Fibroblast of pulmonary artery (primary cell): ENCODE measurements at regions not wholly inside any gene's neighbourhood (a gene's known extent, or its start where the extent isn't known, plus 50 kb on each side); places are given as distances from the start of the nearest gene placed in this dataset.

Experiments
- DNase-seq: peaks from one replicate; pipeline ENCODE4 v3.0.0-alpha.2; 2010; ENCODE audit warnings: low read depth
- H3K4me3 ChIP-seq: replicated peaks from 2 replicates; pipeline ENCODE4 v1.5.1; 2011; ENCODE audit warnings: low read depth, mild to moderate bottlenecking, control low read depth, low read length, moderate library complexity
- TF ChIP-seq, protein P1 (sequence below): IDR thresholded peaks from 2 replicates; pipeline ENCODE4 v1.5.1; 2011; ENCODE audit warnings: mild to moderate bottlenecking, control low read depth, low read length, inconsistent platforms; ENCODE audit errors: missing control alignments

GRCh38 chr10:4720463-4720862 is 105.5 kb upstream of the AKR1E2 start:
- peak; percentile 34 for DNase-seq
- H3K4me3 ChIP-seq = no peak overlapping the region
- TF ChIP-seq, protein P1, sequence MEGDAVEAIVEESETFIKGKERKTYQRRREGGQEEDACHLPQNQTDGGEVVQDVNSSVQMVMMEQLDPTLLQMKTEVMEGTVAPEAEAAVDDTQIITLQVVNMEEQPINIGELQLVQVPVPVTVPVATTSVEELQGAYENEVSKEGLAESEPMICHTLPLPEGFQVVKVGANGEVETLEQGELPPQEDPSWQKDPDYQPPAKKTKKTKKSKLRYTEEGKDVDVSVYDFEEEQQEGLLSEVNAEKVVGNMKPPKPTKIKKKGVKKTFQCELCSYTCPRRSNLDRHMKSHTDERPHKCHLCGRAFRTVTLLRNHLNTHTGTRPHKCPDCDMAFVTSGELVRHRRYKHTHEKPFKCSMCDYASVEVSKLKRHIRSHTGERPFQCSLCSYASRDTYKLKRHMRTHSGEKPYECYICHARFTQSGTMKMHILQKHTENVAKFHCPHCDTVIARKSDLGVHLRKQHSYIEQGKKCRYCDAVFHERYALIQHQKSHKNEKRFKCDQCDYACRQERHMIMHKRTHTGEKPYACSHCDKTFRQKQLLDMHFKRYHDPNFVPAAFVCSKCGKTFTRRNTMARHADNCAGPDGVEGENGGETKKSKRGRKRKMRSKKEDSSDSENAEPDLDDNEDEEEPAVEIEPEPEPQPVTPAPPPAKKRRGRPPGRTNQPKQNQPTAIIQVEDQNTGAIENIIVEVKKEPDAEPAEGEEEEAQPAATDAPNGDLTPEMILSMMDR = no peak

GRCh38 chr10:4719671-4720070 is 106.3 kb upstream of the AKR1E2 start:
- no peak for DNase-seq
- H3K4me3 ChIP-seq = no peak overlapping the region
- TF ChIP-seq, protein P1 = no peak

DNA sequence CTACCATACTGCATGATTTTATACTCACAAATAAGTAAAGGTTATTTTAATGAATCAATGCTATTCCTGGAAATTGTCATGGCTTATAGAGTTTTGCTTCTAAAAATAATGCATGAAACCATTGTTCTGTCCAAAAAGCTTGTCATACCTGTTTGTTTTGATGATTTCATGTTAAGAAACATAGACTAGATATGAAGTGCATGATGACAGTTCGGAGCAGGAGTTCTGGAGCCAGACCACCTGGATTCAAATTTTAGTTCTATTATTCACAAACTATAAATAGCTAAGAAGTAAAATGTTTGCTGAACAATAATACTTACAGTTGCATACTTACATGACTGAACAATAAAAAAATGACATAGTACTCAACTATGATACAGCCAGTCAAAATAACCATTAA is 107.0 kb upstream of the AKR1E2 start:
- DNase-seq = peak; percentile 33
- TF ChIP-seq, protein P1 = no peak
- no peak overlapping the region for H3K4me3 ChIP-seq

- DNase-seq = no peak
- TF ChIP-seq, protein P1 = no peak
- H3K4me3 ChIP-seq = no peak overlapping the region
These were observed 107.5 kb upstream of the AKR1E2 start for GRCh38 chr10:4718544-4718943.

DNA sequence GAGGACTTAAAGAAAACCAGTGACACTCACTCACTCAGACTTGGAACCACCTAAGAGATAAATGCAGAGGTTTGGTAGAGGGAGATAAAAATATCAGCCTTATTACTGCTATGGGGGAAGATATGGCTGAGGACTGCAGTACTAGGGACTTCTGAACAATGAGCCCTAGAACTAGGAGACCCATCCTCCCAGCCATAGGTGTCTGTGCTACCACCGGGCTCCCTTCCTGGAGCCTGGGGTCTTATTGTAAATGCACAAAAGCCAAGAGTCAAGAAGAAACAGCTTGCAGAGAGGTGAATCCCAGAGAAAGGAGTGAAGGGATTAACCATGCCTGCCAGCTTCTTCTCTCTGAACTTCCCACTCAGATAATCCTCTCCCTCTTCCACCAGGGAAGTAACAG is 108.3 kb upstream of the AKR1E2 start:
- TF ChIP-seq, protein P1 = no peak

GRCh38 chr10:4710858-4711257 is 115.1 kb upstream of the AKR1E2 start:
- TF ChIP-seq, protein P1 = no peak
- H3K4me3 ChIP-seq = no peak overlapping the region
- DNase-seq = no peak

More for the DNA sequence above, 108.3 kb upstream of the AKR1E2 start:
- no peak overlapping the region for H3K4me3 ChIP-seq
- no peak for DNase-seq

DNA sequence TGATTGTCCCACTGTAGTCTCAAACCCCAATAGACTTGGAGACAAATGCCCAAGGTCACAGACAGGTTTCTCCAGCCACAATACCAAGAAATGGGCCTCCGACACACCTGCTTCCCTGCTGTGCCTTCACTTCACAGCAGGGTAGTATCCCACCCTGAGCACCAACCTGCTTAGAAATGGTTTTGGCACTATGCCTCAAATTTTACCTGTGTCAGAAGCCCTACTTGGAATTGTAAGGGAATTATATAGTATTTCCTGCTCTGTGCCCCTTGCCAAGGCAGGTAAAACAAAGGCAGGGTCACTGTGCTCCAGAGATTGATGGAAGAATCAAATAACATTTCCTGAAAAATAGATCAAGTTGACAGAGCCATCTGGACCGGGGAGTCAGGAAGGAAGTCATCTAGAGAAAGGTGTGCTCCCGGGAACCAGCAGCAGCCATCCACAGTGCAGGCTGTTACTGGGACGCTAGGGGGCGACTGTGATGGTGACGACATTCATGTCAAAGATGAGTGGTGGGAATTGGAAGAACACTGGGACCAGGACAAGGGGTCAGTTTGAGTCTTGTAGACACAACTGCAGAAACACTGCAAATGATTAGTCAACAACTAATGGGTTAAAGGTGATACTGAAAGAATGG is 117.8 kb upstream of the AKR1E2 start:
- TF ChIP-seq, protein P1 = peak; percentile 26
- H3K4me3 ChIP-seq = no peak overlapping the region
- no peak for DNase-seq
